GM18520 (cell line): ENCODE measurements at regions not wholly inside any gene's neighbourhood (a gene's known extent, or its start where the extent isn't known, plus 50 kb on each side); places are given as distances from the start of the nearest gene placed in this dataset.
"Not testable (repeated sequence)": the region's sequence is repeated elsewhere in the genome, so short reads cannot be mapped to it uniquely, and the experiment has no call there.

Experiments used
- ATAC-seq: cut with Tn5 transposase; IDR thresholded peaks from one replicate; pipeline ENCODE4 v1.9.1; 2021; ENCODE audit not compliant: unreplicated experiment

DNA sequence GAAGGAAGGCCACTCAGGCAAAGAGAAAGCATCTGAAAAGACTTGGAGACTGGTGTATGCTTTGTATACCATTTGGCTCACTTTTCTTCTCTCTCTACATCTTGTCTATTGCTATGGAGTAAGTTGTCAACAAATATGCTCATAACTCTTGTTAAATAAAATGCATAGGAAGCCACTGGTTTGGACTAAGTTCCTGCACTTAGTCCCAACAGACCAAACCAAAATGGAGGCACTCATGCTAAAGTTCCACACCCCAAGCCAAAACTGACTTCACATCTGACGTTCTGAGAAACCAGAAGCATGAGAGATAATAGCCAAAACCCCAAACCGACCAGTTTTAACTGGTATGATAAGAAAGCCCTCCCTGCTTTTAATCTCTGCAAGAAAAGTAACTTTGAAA, 135.3 kb upstream of the LYPLAL1 start:
- ATAC-seq = no peak

DNA sequence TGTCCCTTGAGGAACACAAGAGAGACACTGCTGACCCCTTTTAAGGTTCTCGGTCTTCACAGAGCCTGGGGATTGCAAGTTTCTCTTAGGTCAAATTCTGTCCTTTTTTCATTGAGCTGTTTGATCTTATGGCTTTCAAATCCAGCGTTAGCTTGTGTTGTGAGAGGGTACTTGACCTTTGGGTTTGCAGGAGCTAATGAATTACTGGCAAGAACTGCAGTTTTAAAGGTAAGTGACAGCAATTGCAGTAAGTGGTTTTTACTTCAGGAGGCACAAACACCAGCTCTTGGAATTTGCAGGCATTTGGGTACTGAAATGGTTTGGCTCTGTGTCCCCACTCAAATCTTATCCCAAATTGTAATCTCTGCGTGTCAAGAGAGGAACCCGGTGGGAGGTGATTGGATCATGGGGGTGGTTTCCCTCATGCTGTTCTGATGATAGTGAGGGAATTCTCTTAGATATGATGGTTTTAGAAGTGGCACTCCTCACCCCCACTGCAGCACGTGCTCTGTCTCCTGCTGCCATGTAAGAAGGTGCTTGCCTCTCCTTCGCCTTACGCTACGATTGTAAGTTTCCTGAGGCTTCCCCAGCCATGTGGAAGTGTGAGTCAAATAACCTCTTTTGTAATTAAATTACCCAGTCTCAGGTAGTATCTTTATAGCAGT, 134.5 kb upstream of the LYPLAL1 start:
- ATAC-seq = no peak

DNA sequence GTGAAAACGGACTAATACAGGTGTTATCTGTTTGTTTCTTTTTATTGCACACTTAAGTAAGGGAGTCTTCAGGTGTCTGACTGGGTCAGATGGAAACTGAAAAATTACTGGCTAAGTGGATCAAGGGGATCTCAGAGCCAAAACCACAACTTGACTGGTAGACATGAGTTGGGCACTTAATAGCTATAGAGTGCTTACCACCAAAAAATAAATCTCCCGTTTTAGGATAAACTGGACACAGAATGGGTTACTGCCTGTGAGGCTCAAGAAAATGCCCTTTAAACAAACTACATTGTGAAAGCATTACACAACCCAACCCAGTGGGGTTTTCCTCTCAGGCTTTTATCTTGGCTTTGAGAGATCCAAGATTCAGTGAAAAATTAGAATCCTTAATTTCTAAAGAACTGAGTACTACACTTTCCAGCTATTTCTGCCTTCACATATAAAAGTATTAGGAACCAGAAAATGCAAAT, 134.0 kb upstream of the LYPLAL1 start:
- no peak for ATAC-seq

DNA sequence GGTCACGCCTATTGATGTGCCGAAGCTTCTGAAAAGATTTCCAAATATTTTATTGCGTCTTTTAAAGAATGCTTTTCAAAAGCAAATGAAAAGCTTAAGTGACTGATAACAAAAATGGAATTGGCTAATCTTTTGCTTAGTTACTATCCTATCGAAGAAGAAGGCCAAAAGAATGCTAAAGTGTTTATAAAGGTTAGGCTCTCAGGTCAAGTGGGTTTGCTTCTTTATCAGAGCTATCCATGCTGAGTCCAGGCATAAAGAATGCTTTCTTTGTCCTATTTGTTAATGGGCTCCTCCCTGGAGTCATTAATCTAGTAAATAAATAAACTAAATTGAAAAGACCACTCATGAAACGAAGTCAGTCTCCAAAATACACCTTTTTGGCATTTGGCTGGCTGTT, 133.4 kb upstream of the LYPLAL1 start:
- ATAC-seq = no peak

- ATAC-seq = no peak
Measured at GRCh38 chr1:219041141-219041540, 132.5 kb upstream of the LYPLAL1 start.

DNA sequence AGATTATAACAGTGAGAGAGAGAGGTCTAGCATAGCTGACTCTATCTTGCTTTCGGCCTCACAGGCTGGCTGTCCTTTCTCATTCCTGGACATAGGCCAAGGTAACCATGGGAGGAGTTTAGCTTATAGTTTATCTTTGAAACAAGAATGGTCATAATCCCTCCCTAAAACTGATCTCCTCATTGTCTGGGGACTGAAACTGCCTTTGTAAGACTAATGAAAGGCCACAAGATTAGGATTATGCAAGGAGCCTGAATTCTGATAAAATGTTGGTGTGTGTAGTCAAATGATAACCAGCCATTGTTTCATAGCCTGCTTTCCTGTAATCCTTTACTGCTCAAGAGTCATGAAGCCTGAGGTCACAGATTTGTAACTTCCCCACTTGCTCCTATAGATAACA, 131.9 kb upstream of the LYPLAL1 start:
- ATAC-seq = no peak

DNA sequence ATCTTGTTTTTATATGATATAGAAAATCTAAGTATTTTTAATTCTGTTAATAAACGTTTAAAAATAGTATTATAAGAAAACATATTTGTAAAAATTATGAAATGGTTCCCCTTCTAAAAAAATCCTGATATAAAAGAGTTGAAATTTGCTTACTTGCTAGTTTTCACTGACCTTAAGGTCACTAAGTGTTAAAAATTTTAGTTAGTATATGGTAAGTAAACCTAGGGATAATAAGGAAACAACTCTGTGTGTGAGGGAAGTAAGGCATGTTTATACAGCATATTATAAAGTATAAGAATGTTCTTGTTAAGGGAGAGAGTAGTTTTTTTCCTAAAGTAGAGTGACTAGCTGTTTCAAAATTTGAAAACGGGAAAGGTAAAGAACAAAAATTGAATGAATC, 130.9 kb upstream of the LYPLAL1 start:
- no peak for ATAC-seq

DNA sequence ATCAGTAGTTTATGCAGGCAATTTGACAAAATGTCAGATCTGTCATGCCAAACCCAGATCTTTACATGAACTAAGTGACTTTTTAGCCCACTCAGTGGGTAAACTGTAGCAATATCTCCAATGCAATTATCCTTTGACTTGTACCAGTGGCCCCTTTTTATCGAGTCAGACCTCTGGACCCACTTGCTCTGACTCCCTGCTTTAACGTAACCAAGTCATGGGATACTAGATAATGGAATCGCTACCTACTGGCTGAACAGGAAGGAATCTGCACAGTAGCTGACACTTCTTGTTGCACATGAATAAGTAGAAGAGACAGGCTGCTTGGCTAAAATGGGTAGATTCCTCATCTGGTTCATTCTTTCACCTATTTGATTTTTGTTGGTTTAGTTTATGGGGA, 128.4 kb upstream of the LYPLAL1 start:
- ATAC-seq = no peak

DNA sequence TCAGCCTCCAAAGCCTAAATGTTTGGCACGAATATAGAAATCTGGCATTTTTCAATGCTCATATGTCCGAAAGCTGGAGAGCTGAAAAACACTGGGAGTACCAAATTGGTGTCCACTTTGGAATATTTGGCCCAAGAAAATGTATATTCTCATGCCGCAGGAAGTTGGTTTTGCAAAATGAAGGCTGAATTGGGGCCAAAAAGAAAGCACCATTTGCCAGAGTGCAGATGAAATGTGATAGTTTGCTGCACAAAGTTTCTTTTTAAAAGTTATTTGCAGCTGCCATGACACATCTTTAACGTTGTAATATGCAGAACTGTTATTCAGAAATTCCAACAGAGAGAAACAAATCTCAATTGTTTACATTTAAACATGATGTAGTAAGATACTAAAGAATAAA, 124.2 kb upstream of the LYPLAL1 start:
- ATAC-seq = no peak

DNA sequence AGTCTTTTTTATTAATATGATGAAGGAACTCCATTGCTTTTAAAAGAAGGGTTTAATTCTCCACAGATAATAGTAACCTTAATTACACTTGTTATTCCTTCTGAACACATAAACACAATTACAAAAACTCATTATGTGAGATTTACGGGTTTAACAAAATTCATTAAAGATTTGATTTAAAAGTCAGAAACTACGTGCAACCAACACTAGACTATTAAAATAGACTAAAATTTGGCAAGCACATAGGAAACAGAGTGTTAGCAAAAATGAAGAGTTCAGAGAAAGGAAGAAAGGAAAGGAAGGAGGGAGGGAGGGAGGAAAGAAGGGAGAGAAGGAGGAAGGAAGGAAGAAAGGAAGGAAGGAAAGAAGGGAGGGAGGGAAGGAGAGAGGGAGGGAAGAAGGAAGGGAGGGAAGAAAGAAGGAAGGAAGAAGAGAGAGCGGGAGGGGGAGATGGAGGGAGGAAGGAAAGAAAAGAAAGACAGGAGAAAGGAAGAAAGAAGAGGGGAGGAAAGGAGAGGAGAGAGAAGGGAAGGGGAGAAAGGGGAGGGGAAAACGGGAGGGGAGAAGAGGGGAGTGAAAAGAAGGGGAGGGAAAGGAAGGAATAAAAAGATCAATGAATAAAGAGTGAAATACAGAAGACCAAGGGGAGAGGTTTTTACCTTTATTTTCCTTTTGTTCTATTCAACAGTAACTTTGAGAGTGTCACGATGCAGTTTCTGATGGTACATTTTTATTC, 123.4 kb upstream of the LYPLAL1 start:
- no peak for ATAC-seq

GRCh38 chr1:219050822-219051125, 122.9 kb upstream of the LYPLAL1 start:
- no peak for ATAC-seq

DNA sequence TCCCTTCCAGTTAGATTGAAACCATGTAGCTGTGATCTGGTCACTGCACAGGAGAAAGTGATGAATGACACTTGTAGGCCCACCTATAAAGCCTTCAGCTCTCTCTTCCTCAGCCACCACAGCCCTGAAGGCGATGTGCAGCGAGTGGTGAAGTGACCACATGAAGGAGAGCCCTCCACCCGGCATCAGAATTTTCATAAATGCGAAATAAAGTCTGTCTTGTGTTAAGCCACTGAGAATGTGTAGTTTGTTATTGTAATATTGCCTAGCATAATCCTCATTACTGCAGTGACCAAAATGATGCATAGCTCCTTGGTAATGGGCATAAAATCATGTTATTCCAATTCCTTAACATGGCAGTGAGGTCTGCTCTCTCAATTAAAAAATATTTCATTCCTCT, 122.1 kb upstream of the LYPLAL1 start:
- ATAC-seq = no peak

GRCh38 chr1:219058891-219059820, 114.5 kb upstream of the LYPLAL1 start:
- no peak for ATAC-seq

DNA sequence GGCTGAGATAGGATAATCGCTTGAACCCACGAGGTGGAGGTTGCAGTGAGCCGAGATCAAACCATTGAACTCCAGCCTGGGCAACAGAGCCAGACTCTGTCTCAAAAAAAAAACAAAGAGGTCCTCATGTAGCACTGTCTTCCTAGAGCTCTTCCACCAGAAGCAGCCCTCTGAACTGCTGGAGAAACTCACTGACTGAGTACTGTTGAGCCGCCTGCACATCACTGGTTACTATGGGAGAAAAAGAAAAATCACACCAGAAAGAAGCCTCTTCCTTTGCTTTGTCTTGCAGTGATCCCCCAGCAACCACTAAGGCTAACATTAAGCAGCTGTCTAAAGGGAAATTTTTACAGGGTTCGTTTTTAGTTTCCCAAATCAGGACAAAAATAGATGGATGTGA, 112.9 kb upstream of the LYPLAL1 start:
- ATAC-seq = no peak

- no peak for ATAC-seq
Measured at GRCh38 chr1:219062161-219062560, 111.5 kb upstream of the LYPLAL1 start.

DNA sequence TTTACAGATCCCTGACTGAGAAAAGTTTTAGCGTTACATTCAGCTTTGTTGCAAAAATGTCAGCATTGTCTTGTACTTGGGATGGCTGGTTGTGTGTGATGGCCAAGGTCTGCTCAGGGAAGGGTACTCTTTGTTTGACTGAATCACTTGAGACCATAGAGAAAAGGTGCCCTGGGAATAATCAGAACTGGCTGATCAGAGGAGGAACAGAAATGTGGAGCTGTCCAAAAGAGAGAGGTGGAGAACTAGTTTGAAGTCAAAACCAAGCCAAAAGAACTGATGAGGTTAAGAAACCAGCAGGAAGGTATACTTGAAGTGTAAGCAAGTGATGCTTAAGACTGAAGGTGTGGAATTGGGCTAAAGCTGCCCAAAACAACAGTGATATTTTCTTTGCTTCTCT, 107.6 kb upstream of the LYPLAL1 start:
- no peak for ATAC-seq

DNA sequence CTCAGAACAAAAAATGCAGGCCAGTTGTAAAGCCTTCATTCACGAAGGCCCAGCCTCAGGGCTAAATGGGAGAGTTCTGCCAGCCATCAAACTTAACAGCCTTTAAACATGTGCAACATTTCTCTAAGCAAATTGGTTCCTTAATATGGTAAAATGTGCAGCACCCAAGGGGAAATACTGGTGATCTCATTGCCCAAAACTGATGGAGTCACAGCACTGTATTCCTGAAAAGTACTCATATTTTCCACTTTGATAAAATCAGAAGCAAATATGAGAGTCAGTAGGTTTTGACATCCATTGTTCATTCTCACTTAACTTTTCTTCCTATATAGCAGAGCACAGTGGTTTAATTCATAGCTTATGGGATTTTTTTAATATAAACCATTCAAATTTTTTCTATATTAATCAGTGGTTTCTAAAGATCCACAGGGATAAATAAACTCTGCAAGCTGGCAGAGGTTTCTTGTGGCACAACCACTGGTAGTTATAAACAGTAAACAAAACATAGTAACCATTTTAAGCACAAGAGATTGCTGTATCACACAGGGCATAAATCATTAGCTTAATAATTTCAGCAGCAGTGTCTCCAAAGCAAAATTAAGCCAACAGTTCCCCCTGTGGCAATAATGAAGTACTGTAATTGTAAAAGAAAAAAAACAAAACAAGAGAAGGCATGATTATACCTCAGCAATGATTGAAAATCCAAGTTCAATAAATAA, 106.9 kb upstream of the LYPLAL1 start:
- ATAC-seq = no peak

DNA sequence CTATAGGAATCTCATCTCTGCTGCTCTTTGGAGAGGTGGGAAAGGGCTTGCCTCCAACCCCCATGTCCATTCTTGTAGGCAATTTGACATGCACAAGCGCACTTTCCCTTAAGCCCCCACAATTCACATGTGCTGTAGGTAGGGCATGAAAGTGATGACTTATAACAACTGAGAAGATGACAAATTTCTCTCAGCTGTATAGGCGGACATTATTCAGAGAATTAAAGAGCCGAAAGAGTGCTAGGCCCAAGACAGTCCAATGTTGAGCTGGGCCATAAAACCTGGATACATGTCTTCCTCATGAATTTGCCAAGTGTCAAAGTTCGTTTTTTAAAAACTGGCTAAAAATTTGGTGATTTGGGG, 106.3 kb upstream of the LYPLAL1 start:
- no peak for ATAC-seq

DNA sequence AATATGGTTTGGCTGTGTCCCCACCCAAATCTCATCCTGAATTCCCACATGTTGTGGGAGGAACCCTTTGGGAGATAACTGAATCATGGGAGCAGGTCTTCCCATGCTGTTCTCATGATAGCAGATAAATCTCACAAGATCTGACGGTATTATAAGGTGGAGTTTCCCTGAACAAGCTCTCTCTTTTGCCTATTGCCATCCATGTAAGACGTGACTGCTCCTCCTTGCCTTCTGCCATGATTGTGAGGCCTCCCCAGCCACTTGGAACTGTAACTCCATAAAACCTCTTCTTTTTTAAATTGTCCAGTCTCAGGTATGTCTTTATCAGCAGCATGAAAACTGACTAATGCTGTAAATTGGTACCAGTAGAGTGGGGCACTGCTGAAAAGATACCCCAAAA, 103.3 kb upstream of the LYPLAL1 start:
- ATAC-seq = not testable (repeated sequence)

DNA sequence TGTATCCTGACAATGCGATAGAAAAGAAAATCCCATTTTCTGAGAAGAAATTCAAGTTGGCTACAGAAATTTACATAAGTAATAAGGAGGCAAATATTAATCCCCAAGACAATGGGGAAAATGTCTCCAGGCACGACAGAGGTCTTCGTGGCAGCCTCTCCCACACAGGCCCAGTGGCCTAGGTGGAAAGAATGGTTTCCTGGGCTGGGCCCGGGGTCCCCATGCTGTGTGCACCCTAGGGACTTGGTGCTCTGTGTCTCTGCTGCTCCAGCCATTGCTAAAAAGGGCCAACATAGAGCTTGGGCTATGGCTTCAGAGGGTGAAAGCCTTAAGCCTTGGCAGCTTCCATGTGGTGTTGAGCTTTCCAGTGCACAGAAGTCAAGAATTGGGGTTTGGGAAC, 102.5 kb upstream of the LYPLAL1 start:
- ATAC-seq = no peak

DNA sequence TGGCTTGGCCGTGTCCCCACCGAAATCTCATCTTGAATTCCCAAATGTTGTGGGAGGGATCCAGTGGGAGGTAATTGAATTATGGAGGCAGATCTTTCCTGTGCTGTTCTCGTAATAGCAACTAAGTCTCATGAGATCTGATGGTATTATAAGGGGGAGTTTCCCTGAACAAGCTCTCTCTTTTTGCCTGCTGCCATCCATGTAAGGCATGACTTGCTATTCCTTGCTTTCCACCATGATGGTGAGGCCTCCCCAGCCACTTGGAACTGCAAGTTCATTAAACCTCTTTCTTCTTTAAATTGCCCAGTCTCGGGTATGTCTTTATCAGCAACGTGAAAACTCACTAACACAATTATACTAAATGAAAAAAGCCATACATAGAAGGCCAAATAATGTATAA, 101.3 kb upstream of the LYPLAL1 start:
- ATAC-seq = no peak
